ENCODE measurements at regions not wholly inside any gene's neighbourhood (a gene's known extent, or its start where the extent isn't known, plus 50 kb on each side); places are given as distances from the start of the nearest gene placed in this dataset.
A peak's percentile ranks its signal among the peaks of the same experiment; 100 is the strongest.

- no peak for DNase-seq
Measured at GRCh38 chr17:77883213-77883650, 75.3 kb upstream of the TNRC6C start.

GRCh38 chr17:77884019-77884418 lies 74.5 kb upstream of the TNRC6C start:
- no peak for DNase-seq

GRCh38 chr17:77884967-77885641 lies 73.4 kb upstream of the TNRC6C start:
- DNase-seq: no peak

- DNase-seq: no peak
Measured at GRCh38 chr17:77885678-77886386, 72.7 kb upstream of the TNRC6C start.

GRCh38 chr17:77886387-77886728 lies 72.1 kb upstream of the TNRC6C start:
- DNase-seq: no peak

GRCh38 chr17:77887110-77887463 lies 71.4 kb upstream of the TNRC6C start:
- DNase-seq: no peak

GRCh38 chr17:77887464-77888241 lies 70.8 kb upstream of the TNRC6C start:
- peak; percentile 81 for DNase-seq

- DNase-seq: no peak
Measured at GRCh38 chr17:77888242-77889134, 70.0 kb upstream of the TNRC6C start.

GRCh38 chr17:77889135-77889505 lies 69.4 kb upstream of the TNRC6C start:
- DNase-seq: no peak

- no peak for DNase-seq
Measured at GRCh38 chr17:77889866-77890760, 68.4 kb upstream of the TNRC6C start.

GRCh38 chr17:77890771-77891170 lies 67.7 kb upstream of the TNRC6C start:
- no peak for DNase-seq

GRCh38 chr17:77891602-77892001 lies 66.9 kb upstream of the TNRC6C start:
- DNase-seq: no peak

GRCh38 chr17:77892031-77892430 lies 66.5 kb upstream of the TNRC6C start:
- no peak for DNase-seq

GRCh38 chr17:77892469-77893143 lies 65.9 kb upstream of the TNRC6C start:
- no peak for DNase-seq

- no peak for DNase-seq
Measured at GRCh38 chr17:77893144-77894044, 65.1 kb upstream of the TNRC6C start.

GRCh38 chr17:77894126-77894956 lies 64.2 kb upstream of the TNRC6C start:
- no peak for DNase-seq

- no peak for DNase-seq
Measured at GRCh38 chr17:77897741-77898301, 60.7 kb upstream of the TNRC6C start.

- DNase-seq: no peak
Measured at GRCh38 chr17:77898521-77899434, 59.7 kb upstream of the TNRC6C start.
